Dendritic cell treated with granulocyte-macrophage colony-stimulating factor and Interleukin-4, amounts not matched to agents 40 ng/mL and 50 ng/mL, for 4 days (primary cell): ENCODE measurements at regions not wholly inside any gene's neighbourhood (a gene's known extent, or its start where the extent isn't known, plus 50 kb on each side); places are given as distances from the start of the nearest gene placed in this dataset.

Experiments used
- H3K27ac Mint-ChIP-seq: one replicate; pipeline ENCODE4 v1.8.0; 2022; ENCODE audit warnings: mild to moderate bottlenecking, mixed read lengths
- H3K27me3 Mint-ChIP-seq: one replicate; pipeline ENCODE4 v1.8.0; 2022; ENCODE audit warnings: mild to moderate bottlenecking, mixed read lengths
- H3K36me3 Mint-ChIP-seq: one replicate; pipeline ENCODE4 v1.8.0; 2022; ENCODE audit warnings: low read depth, mixed read lengths
- H3K4me1 Mint-ChIP-seq: one replicate; pipeline ENCODE4 v1.8.0; 2022; ENCODE audit warnings: low read depth, mixed read lengths
- H3K4me3 Mint-ChIP-seq: one replicate; pipeline ENCODE4 v1.8.0; 2022; ENCODE audit warnings: mild to moderate bottlenecking, moderate library complexity, mixed read lengths
- H3K9me3 Mint-ChIP-seq: one replicate; pipeline ENCODE4 v1.8.0; 2022; ENCODE audit warnings: mixed read lengths
- intact Hi-C: fragments of 100-400 bp; cut with micrococcal nuclease; formaldehyde crosslinking; loops from one replicate; pipeline ENCODE4 v1.15.0; 2022

GRCh38 chr5:125036494-125036893 is 290.1 kb upstream of the ZNF608 start:
- peaks cover 9% of the 10 kb centered on the region for H3K27me3 Mint-ChIP-seq
- no peak overlapping the region for H3K4me3 Mint-ChIP-seq
- no peaks in the 10 kb centered on the region for H3K36me3 Mint-ChIP-seq
- no peak overlapping the region for H3K27ac Mint-ChIP-seq
- H3K4me1 Mint-ChIP-seq = no peaks in the 10 kb centered on the region
- intact Hi-C loops = no loop called here
- no peaks in the 10 kb centered on the region for H3K9me3 Mint-ChIP-seq

GRCh38 chr5:125037020-125037419 is 290.6 kb upstream of the ZNF608 start:
- H3K4me3 Mint-ChIP-seq = no peak overlapping the region
- H3K36me3 Mint-ChIP-seq = no peaks in the 10 kb centered on the region
- intact Hi-C loops = no loop called here
- H3K9me3 Mint-ChIP-seq = no peaks in the 10 kb centered on the region
- H3K27me3 Mint-ChIP-seq = peaks cover 9% of the 10 kb centered on the region
- H3K27ac Mint-ChIP-seq = no peak overlapping the region
- no peaks in the 10 kb centered on the region for H3K4me1 Mint-ChIP-seq

- intact Hi-C loops = no loop called here
- H3K4me3 Mint-ChIP-seq = no peak overlapping the region
- H3K9me3 Mint-ChIP-seq = no peaks in the 10 kb centered on the region
- peaks cover 9% of the 10 kb centered on the region for H3K27me3 Mint-ChIP-seq
- no peak overlapping the region for H3K27ac Mint-ChIP-seq
- H3K36me3 Mint-ChIP-seq = no peaks in the 10 kb centered on the region
- no peaks in the 10 kb centered on the region for H3K4me1 Mint-ChIP-seq
Measured at GRCh38 chr5:125037530-125037929, 291.1 kb upstream of the ZNF608 start.

- Mint-ChIP-seq H3K27ac (no peak overlapping the region), H3K4me3 (no peak overlapping the region), H3K9me3 (no peaks in the 10 kb centered on the region), H3K36me3 (no peaks in the 10 kb centered on the region), H3K27me3 (peaks cover 7% of the 10 kb centered on the region), H3K4me1 (no peaks in the 10 kb centered on the region)
- intact Hi-C loops = no loop called here
Measured at GRCh38 chr5:125038477-125038876, 292.0 kb upstream of the ZNF608 start.

- H3K27me3 Mint-ChIP-seq = peaks cover 1% of the 10 kb centered on the region
- H3K4me1 Mint-ChIP-seq = no peaks in the 10 kb centered on the region
- intact Hi-C loops = no loop called here
- no peak overlapping the region for H3K27ac Mint-ChIP-seq
- no peaks in the 10 kb centered on the region for H3K36me3 Mint-ChIP-seq
- no peak overlapping the region for H3K4me3 Mint-ChIP-seq
- no peaks in the 10 kb centered on the region for H3K9me3 Mint-ChIP-seq
Measured at GRCh38 chr5:125041798-125042197, 295.4 kb upstream of the ZNF608 start.

- Mint-ChIP-seq H3K27ac (no peak overlapping the region), H3K36me3 (no peaks in the 10 kb centered on the region), H3K9me3 (no peaks in the 10 kb centered on the region), H3K4me1 (no peaks in the 10 kb centered on the region), H3K4me3 (no peak overlapping the region), H3K27me3 (peaks cover 1% of the 10 kb centered on the region)
- intact Hi-C loops = no loop called here
Measured at GRCh38 chr5:125042261-125042890, 295.9 kb upstream of the ZNF608 start.

GRCh38 chr5:125043781-125044391 is 297.4 kb upstream of the ZNF608 start:
- no peak overlapping the region for H3K4me3 Mint-ChIP-seq
- intact Hi-C loops = no loop called here
- no peak overlapping the region for H3K27ac Mint-ChIP-seq
- no peaks in the 10 kb centered on the region for H3K9me3 Mint-ChIP-seq
- no peaks in the 10 kb centered on the region for H3K4me1 Mint-ChIP-seq
- H3K27me3 Mint-ChIP-seq = no peaks in the 10 kb centered on the region
- no peaks in the 10 kb centered on the region for H3K36me3 Mint-ChIP-seq

GRCh38 chr5:125044491-125045282 is 298.2 kb upstream of the ZNF608 start:
- no peaks in the 10 kb centered on the region for H3K27me3 Mint-ChIP-seq
- H3K27ac Mint-ChIP-seq = no peak overlapping the region
- intact Hi-C loops = no loop called here
- H3K36me3 Mint-ChIP-seq = no peaks in the 10 kb centered on the region
- H3K9me3 Mint-ChIP-seq = no peaks in the 10 kb centered on the region
- H3K4me3 Mint-ChIP-seq = no peak overlapping the region
- no peaks in the 10 kb centered on the region for H3K4me1 Mint-ChIP-seq

- H3K36me3 Mint-ChIP-seq = no peaks in the 10 kb centered on the region
- H3K4me1 Mint-ChIP-seq = no peaks in the 10 kb centered on the region
- no peak overlapping the region for H3K27ac Mint-ChIP-seq
- no peaks in the 10 kb centered on the region for H3K9me3 Mint-ChIP-seq
- H3K27me3 Mint-ChIP-seq = no peaks in the 10 kb centered on the region
- intact Hi-C loops = no loop called here
- H3K4me3 Mint-ChIP-seq = no peak overlapping the region
Measured at GRCh38 chr5:125045646-125046045, 299.2 kb upstream of the ZNF608 start.

GRCh38 chr5:125046838-125047237 is 300.4 kb upstream of the ZNF608 start:
- Mint-ChIP-seq H3K36me3 (no peaks in the 10 kb centered on the region), H3K9me3 (no peaks in the 10 kb centered on the region), H3K27me3 (no peaks in the 10 kb centered on the region), H3K4me3 (no peak overlapping the region), H3K27ac (no peak overlapping the region), H3K4me1 (no peaks in the 10 kb centered on the region)
- intact Hi-C loops = no loop called here

- H3K27ac Mint-ChIP-seq = no peak overlapping the region
- no peaks in the 10 kb centered on the region for H3K4me1 Mint-ChIP-seq
- intact Hi-C loops = no loop called here
- no peaks in the 10 kb centered on the region for H3K36me3 Mint-ChIP-seq
- no peaks in the 10 kb centered on the region for H3K27me3 Mint-ChIP-seq
- H3K9me3 Mint-ChIP-seq = no peaks in the 10 kb centered on the region
- H3K4me3 Mint-ChIP-seq = no peak overlapping the region
Measured at GRCh38 chr5:125047871-125048270, 301.4 kb upstream of the ZNF608 start.

GRCh38 chr5:125049721-125050702 is 303.6 kb upstream of the ZNF608 start:
- Mint-ChIP-seq H3K36me3 (no peaks in the 10 kb centered on the region), H3K9me3 (no peaks in the 10 kb centered on the region), H3K4me1 (no peaks in the 10 kb centered on the region), H3K27ac (no peak overlapping the region), H3K4me3 (no peak overlapping the region), H3K27me3 (no peaks in the 10 kb centered on the region)
- intact Hi-C loops = no loop called here

- Mint-ChIP-seq H3K4me1 (peaks cover 3% of the 10 kb centered on the region), H3K36me3 (no peaks in the 10 kb centered on the region)
- intact Hi-C loops = no loop called here
Measured at GRCh38 chr5:125050926-125051325, 304.5 kb upstream of the ZNF608 start.

More at GRCh38 chr5:125050926-125051325, 304.5 kb upstream of the ZNF608 start:
- H3K9me3 Mint-ChIP-seq = no peaks in the 10 kb centered on the region
- no peak overlapping the region for H3K4me3 Mint-ChIP-seq
- H3K27ac Mint-ChIP-seq = no peak overlapping the region
- H3K27me3 Mint-ChIP-seq = no peaks in the 10 kb centered on the region
